ENCODE measurements at regions not wholly inside any gene's neighbourhood (a gene's known extent, or its start where the extent isn't known, plus 50 kb on each side); places are given as distances from the start of the nearest gene placed in this dataset.

- TF ChIP-seq CTCF (IDR thresholded peaks at IDR 0.05) (no peak), POLR2AphosphoS5 (IDR thresholded peaks at IDR 0.05) (no peak)
Measured at GRCh38 chr2:220269367-220269766, 641.9 kb downstream of the SLC4A3 start.
